ENCODE measurements at regions not wholly inside any gene's neighbourhood (a gene's known extent, or its start where the extent isn't known, plus 50 kb on each side); places are given as distances from the start of the nearest gene placed in this dataset.
A peak's percentile ranks its signal among the peaks of the same experiment; 100 is the strongest.

DNA sequence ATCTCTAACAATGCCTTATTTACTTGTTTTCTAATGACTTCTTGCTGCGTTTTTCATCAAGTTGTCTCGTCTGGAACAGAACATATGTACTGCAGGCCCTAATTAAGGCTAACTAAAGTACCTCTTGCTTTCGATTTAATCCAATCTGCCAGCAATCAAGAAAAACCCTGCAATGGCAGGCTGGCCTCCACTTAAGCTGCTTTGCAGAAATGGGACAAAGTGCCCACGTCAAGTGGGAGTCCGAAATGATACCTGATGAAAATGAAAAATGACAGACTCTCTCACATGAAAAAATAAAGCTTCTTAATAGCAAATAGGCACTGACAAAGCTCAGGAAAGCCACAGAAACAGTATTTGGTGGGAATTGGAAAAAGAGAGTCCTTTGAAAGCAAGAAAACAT, 1454.7 kb downstream of the FAM181B start:
- Histone ChIP-seq H3K4me2 (no peak overlapping the region), H3K4me1 (no peaks in the 10 kb centered on the region), H3K9me3 (ENCODE audit: low read depth) (no peaks in the 10 kb centered on the region), H3K27me3 (no peaks in the 10 kb centered on the region), H3K36me3 (no peaks in the 10 kb centered on the region), H2AFZ (replicated peaks) (no peak overlapping the region), H3F3A (ENCODE audit: low read depth) (no peaks in the 10 kb centered on the region), H3K79me2 (ENCODE audit: low read depth) (no peaks in the 10 kb centered on the region), H3K27ac (no peak overlapping the region), H4K20me1 (ENCODE audit: low read depth) (no peaks in the 10 kb centered on the region), H3K9ac (no peak overlapping the region), H3K4me3 (no peak overlapping the region)
- DNase-seq (ENCODE audit: low spot score): peak; percentile 2
- H3K4me1 Mint-ChIP-seq: peaks cover 2% of the 10 kb centered on the region
- H3K27ac Mint-ChIP-seq: no peak overlapping the region
- H3K4me3 Mint-ChIP-seq: no peak overlapping the region
- TF ChIP-seq EZH2phosphoT487 (IDR thresholded peaks at IDR 0.05) (no peak), EZH2 (IDR thresholded peaks at IDR 0.05) (no peak)
- TF ChIP-seq, protein P1, sequence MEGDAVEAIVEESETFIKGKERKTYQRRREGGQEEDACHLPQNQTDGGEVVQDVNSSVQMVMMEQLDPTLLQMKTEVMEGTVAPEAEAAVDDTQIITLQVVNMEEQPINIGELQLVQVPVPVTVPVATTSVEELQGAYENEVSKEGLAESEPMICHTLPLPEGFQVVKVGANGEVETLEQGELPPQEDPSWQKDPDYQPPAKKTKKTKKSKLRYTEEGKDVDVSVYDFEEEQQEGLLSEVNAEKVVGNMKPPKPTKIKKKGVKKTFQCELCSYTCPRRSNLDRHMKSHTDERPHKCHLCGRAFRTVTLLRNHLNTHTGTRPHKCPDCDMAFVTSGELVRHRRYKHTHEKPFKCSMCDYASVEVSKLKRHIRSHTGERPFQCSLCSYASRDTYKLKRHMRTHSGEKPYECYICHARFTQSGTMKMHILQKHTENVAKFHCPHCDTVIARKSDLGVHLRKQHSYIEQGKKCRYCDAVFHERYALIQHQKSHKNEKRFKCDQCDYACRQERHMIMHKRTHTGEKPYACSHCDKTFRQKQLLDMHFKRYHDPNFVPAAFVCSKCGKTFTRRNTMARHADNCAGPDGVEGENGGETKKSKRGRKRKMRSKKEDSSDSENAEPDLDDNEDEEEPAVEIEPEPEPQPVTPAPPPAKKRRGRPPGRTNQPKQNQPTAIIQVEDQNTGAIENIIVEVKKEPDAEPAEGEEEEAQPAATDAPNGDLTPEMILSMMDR (IDR thresholded peaks at IDR 0.05): no peak
- no peaks in the 10 kb centered on the region for H3K36me3 Mint-ChIP-seq
- H3K9me3 Mint-ChIP-seq: peaks cover 6% of the 10 kb centered on the region
- H3K27me3 Mint-ChIP-seq (ENCODE audit: insufficient read depth, low read depth): no peaks in the 10 kb centered on the region

DNA sequence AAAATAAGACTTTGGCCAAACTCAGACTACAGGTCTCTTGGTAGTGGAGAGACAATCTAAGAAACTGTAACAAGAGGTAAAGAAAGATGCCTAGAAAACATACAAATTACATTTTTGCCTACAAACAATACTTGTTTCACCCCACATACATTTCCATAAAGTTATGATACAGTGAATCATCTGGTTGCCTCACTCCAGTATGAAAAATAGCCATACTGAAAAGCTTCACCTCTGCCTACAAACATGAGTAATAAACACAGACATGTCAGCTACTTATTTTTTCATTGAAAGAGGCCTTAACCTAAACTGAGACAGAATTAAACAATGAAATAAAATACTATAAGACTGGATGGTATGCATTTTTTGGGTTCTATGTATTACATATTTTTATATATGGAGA, 1463.0 kb downstream of the FAM181B start:
- no peak overlapping the region for H3K4me3 ChIP-seq
- no peaks in the 10 kb centered on the region for H4K20me1 ChIP-seq (ENCODE audit: low read depth)
- H3K27ac Mint-ChIP-seq: no peak overlapping the region
- no peak overlapping the region for H3K9ac ChIP-seq
- H2AFZ ChIP-seq (replicated peaks): no peak overlapping the region
- H3K79me2 ChIP-seq (ENCODE audit: low read depth): no peaks in the 10 kb centered on the region
- no peak overlapping the region for H3K4me2 ChIP-seq
- no peaks in the 10 kb centered on the region for H3K9me3 Mint-ChIP-seq
- H3F3A ChIP-seq (ENCODE audit: low read depth): no peaks in the 10 kb centered on the region
- no peak for TF ChIP-seq EZH2phosphoT487 (IDR thresholded peaks at IDR 0.05)
- TF ChIP-seq, protein P1 (IDR thresholded peaks at IDR 0.05): no peak
- TF ChIP-seq EZH2 (IDR thresholded peaks at IDR 0.05): no peak
- H3K4me3 Mint-ChIP-seq: no peak overlapping the region
- H3K9me3 ChIP-seq (ENCODE audit: low read depth): no peaks in the 10 kb centered on the region
- H3K36me3 ChIP-seq: no peaks in the 10 kb centered on the region
- no peak overlapping the region for H3K27ac ChIP-seq
- no peak for DNase-seq (ENCODE audit: low spot score)
- H3K27me3 Mint-ChIP-seq (ENCODE audit: insufficient read depth, low read depth): no peaks in the 10 kb centered on the region
- H3K36me3 Mint-ChIP-seq: no peaks in the 10 kb centered on the region
- H3K4me1 Mint-ChIP-seq: no peaks in the 10 kb centered on the region
- no peaks in the 10 kb centered on the region for H3K27me3 ChIP-seq
- no peaks in the 10 kb centered on the region for H3K4me1 ChIP-seq

DNA sequence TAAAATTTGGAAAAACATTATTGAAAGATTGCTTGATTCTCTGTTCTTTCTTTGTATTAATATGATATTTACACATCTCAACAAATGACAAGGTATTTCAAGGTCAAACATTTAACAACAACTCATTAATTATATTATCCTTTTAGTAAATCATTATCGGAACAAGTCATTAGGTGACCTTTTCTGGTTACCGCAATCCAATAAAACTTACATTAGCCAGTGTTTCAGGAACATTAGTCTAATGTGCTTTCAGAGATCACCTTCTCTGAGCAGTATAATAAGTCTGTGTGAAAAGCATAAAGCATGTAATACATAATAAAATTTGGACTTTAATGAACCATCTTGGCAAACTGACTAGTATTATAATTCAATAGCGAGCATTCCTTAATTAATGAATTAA, 1466.4 kb downstream of the FAM181B start:
- Mint-ChIP-seq H3K27me3 (ENCODE audit: insufficient read depth, low read depth) (no peaks in the 10 kb centered on the region), H3K27ac (no peak overlapping the region), H3K4me3 (no peak overlapping the region), H3K9me3 (no peaks in the 10 kb centered on the region), H3K4me1 (no peaks in the 10 kb centered on the region), H3K36me3 (no peaks in the 10 kb centered on the region)
- Histone ChIP-seq H3K27me3 (no peaks in the 10 kb centered on the region), H2AFZ (replicated peaks) (no peak overlapping the region), H3K36me3 (no peaks in the 10 kb centered on the region), H3K9me3 (ENCODE audit: low read depth) (no peaks in the 10 kb centered on the region), H3K4me3 (no peak overlapping the region), H4K20me1 (ENCODE audit: low read depth) (no peaks in the 10 kb centered on the region), H3K27ac (no peak overlapping the region), H3K9ac (no peak overlapping the region), H3F3A (ENCODE audit: low read depth) (no peaks in the 10 kb centered on the region), H3K79me2 (ENCODE audit: low read depth) (no peaks in the 10 kb centered on the region), H3K4me2 (no peak overlapping the region), H3K4me1 (no peaks in the 10 kb centered on the region)
- TF ChIP-seq EZH2phosphoT487 (IDR thresholded peaks at IDR 0.05) (no peak), EZH2 (IDR thresholded peaks at IDR 0.05) (no peak)
- TF ChIP-seq, protein P1 (IDR thresholded peaks at IDR 0.05): no peak
- DNase-seq (ENCODE audit: low spot score): no peak

DNA sequence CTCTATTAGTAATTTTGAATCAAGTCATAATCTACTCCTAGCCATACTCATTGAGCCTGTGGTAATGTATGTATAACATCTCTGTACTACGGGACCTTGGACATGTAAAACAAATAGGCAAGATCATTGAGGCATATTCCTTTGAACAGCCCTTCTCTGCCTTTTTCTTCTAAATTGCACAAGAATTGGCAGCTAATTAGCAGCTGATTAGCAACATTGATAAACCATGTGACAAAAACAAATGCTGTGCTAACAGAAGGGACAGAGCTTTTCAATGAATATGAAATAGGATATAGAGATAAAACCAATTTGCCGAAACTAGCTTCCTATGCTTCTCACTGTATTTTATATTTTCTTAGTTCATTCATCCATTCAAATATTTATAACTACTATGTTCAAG, 1474.2 kb downstream of the FAM181B start:
- no peaks in the 10 kb centered on the region for H3F3A ChIP-seq (ENCODE audit: low read depth)
- no peak overlapping the region for H3K27ac ChIP-seq
- TF ChIP-seq, protein P1 (IDR thresholded peaks at IDR 0.05): no peak
- TF ChIP-seq EZH2phosphoT487 (IDR thresholded peaks at IDR 0.05) (no peak), EZH2 (IDR thresholded peaks at IDR 0.05) (no peak)
- H3K4me1 ChIP-seq: no peaks in the 10 kb centered on the region
- H3K79me2 ChIP-seq (ENCODE audit: low read depth): no peaks in the 10 kb centered on the region
- Mint-ChIP-seq H3K4me3 (no peak overlapping the region), H3K9me3 (no peaks in the 10 kb centered on the region), H3K36me3 (no peaks in the 10 kb centered on the region), H3K4me1 (no peaks in the 10 kb centered on the region), H3K27me3 (ENCODE audit: insufficient read depth, low read depth) (no peaks in the 10 kb centered on the region), H3K27ac (no peak overlapping the region)
- no peaks in the 10 kb centered on the region for H3K36me3 ChIP-seq
- no peak overlapping the region for H3K9ac ChIP-seq
- H3K9me3 ChIP-seq (ENCODE audit: low read depth): no peaks in the 10 kb centered on the region
- no peak overlapping the region for H3K4me2 ChIP-seq
- no peaks in the 10 kb centered on the region for H4K20me1 ChIP-seq (ENCODE audit: low read depth)
- no peak for DNase-seq (ENCODE audit: low spot score)
- H2AFZ ChIP-seq (replicated peaks): no peak overlapping the region
- no peaks in the 10 kb centered on the region for H3K27me3 ChIP-seq
- H3K4me3 ChIP-seq: no peak overlapping the region

All from neural progenitor cell (in vitro differentiated cells).